Left ventricle myocardium inferior (tissue), 1 donor: ENCODE measurements at regions not wholly inside any gene's neighbourhood (a gene's known extent, or its start where the extent isn't known, plus 50 kb on each side); places are given as distances from the start of the nearest gene placed in this dataset.

Source experiments
- DNase-seq: peaks from one replicate; pipeline ENCODE4 v3.0.0-alpha.2; 2020
- H3K27ac ChIP-seq: fragments of 200-600 bp; replicated peaks from 2 replicates; pipeline ENCODE4 v1.8.0; 2021
- H3K27me3 ChIP-seq: fragments of 200-600 bp; 2 replicates; pipeline ENCODE4 v1.8.0; 2021; ENCODE audit warnings: low read depth
- H3K36me3 ChIP-seq: fragments of 200-600 bp; 2 replicates; pipeline ENCODE4 v1.8.0; 2021
- H3K4me1 ChIP-seq: fragments of 200-600 bp; 2 replicates; pipeline ENCODE4 v1.8.0; 2021
- H3K4me3 ChIP-seq: fragments of 200-600 bp; 2 replicates; pipeline ENCODE4 v1.8.0; 2021; ENCODE audit warnings: mild to moderate bottlenecking, moderate library complexity
- H3K9me3 ChIP-seq: fragments of 200-600 bp; replicated peaks from 2 replicates; pipeline ENCODE4 v1.8.0; 2021
- intact Hi-C: fragments of 100-400 bp; cut with micrococcal nuclease; formaldehyde crosslinking; loops from one replicate; pipeline ENCODE4 v1.11.0; 2022
- TF ChIP-seq, protein P1 (sequence below): fragments of 200-600 bp; IDR thresholded peaks from 2 replicates; pipeline ENCODE4 v1.8.0; 2021; ENCODE audit warnings: antibody characterized with exemption, mild to moderate bottlenecking, borderline replicate concordance
- donor health status: DM: no; HTN: yes; CAD: no; lungs with severe emphysema.

DNA sequence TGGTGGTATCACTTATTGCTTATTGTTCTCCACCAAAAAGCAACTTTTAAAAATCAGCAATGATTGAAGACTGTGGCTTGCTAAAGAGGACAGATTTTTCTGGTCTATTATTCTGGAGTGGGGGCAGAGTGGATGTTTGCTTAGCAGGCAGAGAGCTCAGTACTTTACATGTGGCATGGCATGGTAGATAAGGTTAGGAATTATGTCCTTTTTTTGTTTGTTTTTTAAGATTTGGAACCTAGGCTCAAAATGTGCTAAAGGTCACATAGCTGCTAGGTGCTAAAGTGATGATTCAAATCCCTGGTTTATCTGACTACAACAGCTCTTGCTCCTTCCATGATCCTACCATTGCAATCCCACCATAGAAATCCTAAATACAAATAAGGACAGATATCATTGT is 331.0 kb upstream of the ADAMTS9 start:
- DNase-seq = no peak
- TF ChIP-seq, protein P1, sequence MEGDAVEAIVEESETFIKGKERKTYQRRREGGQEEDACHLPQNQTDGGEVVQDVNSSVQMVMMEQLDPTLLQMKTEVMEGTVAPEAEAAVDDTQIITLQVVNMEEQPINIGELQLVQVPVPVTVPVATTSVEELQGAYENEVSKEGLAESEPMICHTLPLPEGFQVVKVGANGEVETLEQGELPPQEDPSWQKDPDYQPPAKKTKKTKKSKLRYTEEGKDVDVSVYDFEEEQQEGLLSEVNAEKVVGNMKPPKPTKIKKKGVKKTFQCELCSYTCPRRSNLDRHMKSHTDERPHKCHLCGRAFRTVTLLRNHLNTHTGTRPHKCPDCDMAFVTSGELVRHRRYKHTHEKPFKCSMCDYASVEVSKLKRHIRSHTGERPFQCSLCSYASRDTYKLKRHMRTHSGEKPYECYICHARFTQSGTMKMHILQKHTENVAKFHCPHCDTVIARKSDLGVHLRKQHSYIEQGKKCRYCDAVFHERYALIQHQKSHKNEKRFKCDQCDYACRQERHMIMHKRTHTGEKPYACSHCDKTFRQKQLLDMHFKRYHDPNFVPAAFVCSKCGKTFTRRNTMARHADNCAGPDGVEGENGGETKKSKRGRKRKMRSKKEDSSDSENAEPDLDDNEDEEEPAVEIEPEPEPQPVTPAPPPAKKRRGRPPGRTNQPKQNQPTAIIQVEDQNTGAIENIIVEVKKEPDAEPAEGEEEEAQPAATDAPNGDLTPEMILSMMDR = no peak
- intact Hi-C loops = no loop called here

DNA sequence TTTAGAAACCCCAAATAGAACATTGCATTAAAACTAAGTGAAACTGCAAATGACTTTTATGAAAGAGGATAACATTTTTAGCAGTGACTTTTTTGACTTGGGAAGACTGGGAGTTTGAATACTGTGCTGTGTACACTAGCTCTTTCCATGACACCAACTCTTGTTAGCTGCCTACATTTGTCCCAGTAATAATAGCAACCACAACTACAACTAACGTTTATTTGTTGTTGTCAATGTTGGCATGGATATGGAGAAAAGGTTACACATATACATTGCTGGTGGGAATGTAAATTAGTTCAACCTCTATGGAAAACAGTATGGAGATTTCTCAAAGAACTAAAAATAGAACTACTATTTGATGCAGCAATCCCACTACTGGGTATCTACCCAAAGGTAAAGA is 329.6 kb upstream of the ADAMTS9 start:
- Histone ChIP-seq H3K27me3 (no peaks in the 10 kb centered on the region), H3K36me3 (no peaks in the 10 kb centered on the region), H3K4me3 (no peak overlapping the region), H3K4me1 (peaks cover 17% of the 10 kb centered on the region), H3K9me3 (peaks cover 14% of the 10 kb centered on the region), H3K27ac (no peak overlapping the region)
- TF ChIP-seq, protein P1 = no peak
- DNase-seq = no peak
- intact Hi-C loops = no loop called here

More for the DNA sequence above, 331.0 kb upstream of the ADAMTS9 start:
- Histone ChIP-seq H3K27ac (no peak overlapping the region), H3K36me3 (no peaks in the 10 kb centered on the region), H3K27me3 (no peaks in the 10 kb centered on the region), H3K9me3 (peaks cover 5% of the 10 kb centered on the region), H3K4me1 (peaks cover 17% of the 10 kb centered on the region), H3K4me3 (no peak overlapping the region)

DNA sequence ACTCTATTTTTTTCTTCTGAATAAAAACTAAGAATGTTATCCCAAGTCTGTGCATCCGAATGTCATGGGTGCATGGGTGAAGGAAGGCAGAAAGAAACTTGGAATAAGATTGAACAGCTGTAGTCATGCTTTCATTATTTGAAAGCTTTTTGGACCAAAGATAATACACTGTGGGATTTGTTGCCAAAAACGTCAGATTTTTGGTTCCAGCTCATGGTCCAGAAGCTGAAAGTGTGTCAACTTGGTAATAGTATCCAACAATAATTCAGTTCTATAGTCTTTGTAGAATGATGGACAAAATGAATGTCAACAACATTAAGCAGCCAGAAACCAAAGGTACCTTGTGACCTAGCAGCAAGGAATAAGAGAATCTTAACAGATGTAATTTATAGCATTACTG is 327.9 kb upstream of the ADAMTS9 start:
- Histone ChIP-seq H3K4me3 (no peak overlapping the region), H3K36me3 (no peaks in the 10 kb centered on the region), H3K27me3 (no peaks in the 10 kb centered on the region), H3K4me1 (peaks cover 15% of the 10 kb centered on the region), H3K27ac (no peak overlapping the region), H3K9me3 (peaks cover 14% of the 10 kb centered on the region)
- no peak for DNase-seq
- TF ChIP-seq, protein P1 = no peak
- intact Hi-C loops = no loop called here

DNA sequence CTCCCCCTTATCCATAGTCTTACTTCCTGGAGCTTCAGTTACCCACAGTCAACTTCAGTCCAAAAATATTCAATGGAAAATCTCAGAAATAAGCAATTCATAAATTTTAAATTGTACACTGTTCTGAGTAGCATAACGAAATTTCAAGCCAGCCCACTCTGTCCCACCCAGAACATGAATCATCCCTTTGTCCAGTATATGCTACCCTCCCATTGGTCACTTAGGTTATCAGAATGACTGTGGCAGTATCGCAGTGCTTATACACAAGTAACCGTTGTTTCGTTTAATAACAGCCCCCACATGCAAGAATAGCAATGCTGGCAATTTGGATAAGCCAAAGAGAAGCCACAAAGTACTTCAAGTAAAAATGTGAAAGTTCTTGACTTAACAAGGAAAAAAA is 325.3 kb upstream of the ADAMTS9 start:
- Histone ChIP-seq H3K27me3 (no peaks in the 10 kb centered on the region), H3K36me3 (no peaks in the 10 kb centered on the region), H3K4me3 (no peak overlapping the region), H3K9me3 (peaks cover 14% of the 10 kb centered on the region), H3K27ac (no peak overlapping the region), H3K4me1 (no peaks in the 10 kb centered on the region)
- TF ChIP-seq, protein P1 = no peak
- intact Hi-C loops = no loop called here
- no peak for DNase-seq

DNA sequence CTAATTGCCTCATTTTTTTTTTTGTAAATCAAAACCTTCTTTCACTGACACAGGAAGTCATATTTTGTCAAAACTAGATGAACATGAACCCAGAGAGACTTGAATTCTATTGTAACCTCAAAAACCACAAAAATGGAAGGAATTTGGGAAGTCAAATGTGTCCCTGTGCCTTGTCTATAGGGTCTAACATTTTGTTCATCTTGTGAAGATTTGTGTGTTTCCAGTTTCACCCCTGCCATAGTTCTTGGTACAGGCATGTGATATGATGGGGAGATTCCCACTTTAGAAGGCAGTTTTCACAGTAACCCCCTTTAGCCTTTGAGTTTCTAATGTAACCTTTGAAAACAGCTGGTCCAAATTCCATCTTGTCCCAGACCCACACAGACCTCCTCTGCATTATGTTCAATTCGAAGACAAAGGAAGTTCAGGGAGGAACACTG is 318.5 kb upstream of the ADAMTS9 start:
- no peak overlapping the region for H3K4me3 ChIP-seq
- no peak for DNase-seq
- no peaks in the 10 kb centered on the region for H3K9me3 ChIP-seq
- TF ChIP-seq, protein P1 = no peak
- H3K36me3 ChIP-seq = no peaks in the 10 kb centered on the region
- H3K4me1 ChIP-seq = no peaks in the 10 kb centered on the region
- intact Hi-C loops = no loop called here
- H3K27me3 ChIP-seq = no peaks in the 10 kb centered on the region
- no peak overlapping the region for H3K27ac ChIP-seq

DNA sequence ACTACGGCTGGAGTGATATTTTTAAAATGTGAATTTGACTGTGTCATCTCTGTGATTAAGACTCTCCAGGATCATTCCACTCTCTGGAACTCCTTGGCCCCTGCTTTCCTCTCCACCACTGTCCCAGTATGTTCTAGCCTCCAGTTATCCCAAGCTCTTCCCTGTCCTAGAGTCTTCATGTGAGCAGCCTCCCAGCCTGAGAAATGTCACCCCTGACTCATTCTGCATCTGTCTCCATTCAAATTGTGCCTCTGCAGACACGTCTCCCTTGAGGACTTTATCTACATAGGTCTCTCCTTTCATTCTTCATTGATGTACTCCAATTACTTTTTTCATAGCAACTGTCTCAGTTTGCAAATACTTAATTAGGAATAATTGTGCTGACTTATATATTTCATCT is 317.7 kb upstream of the ADAMTS9 start:
- DNase-seq = no peak
- Histone ChIP-seq H3K4me3 (no peak overlapping the region), H3K9me3 (no peaks in the 10 kb centered on the region), H3K27ac (no peak overlapping the region), H3K36me3 (no peaks in the 10 kb centered on the region), H3K4me1 (no peaks in the 10 kb centered on the region), H3K27me3 (no peaks in the 10 kb centered on the region)
- intact Hi-C loops = no loop called here
- TF ChIP-seq, protein P1 = no peak
